ENCODE measurements at regions not wholly inside any gene's neighbourhood (a gene's known extent, or its start where the extent isn't known, plus 50 kb on each side); places are given as distances from the start of the nearest gene placed in this dataset.

GRCh38 chr1:118244194-118244593, 59.2 kb upstream of the SPAG17 start:
- TF ChIP-seq CTCF (IDR thresholded peaks at IDR 0.05; ENCODE audit: low read length): no peak
- TF ChIP-seq EZH2 (IDR thresholded peaks at IDR 0.05; ENCODE audit: borderline replicate concordance, low read length): no peak
